Hindlimb muscle (tissue), 1 donor: ENCODE measurements at regions not wholly inside any gene's neighbourhood (a gene's known extent, or its start where the extent isn't known, plus 50 kb on each side); places are given as distances from the start of the nearest gene placed in this dataset.

Source experiments
- DNase-seq: peaks from one replicate; pipeline ENCODE4 v3.0.0-alpha.2; 2013

- DNase-seq: no peak
Measured at GRCh38 chr15:100784493-100785180, 95.0 kb upstream of the ALDH1A3 start.

GRCh38 chr15:100785181-100786138 is 94.2 kb upstream of the ALDH1A3 start:
- no peak for DNase-seq

GRCh38 chr15:100786139-100786531 is 93.5 kb upstream of the ALDH1A3 start:
- no peak for DNase-seq

- DNase-seq: no peak
Measured at GRCh38 chr15:100786901-100787566, 92.6 kb upstream of the ALDH1A3 start.

- DNase-seq: no peak
Measured at GRCh38 chr15:100787567-100788417, 91.8 kb upstream of the ALDH1A3 start.

GRCh38 chr15:100788418-100789105 is 91.1 kb upstream of the ALDH1A3 start:
- no peak for DNase-seq

- no peak for DNase-seq
Measured at GRCh38 chr15:100790786-100791265, 88.8 kb upstream of the ALDH1A3 start.

GRCh38 chr15:100794008-100794407 is 85.6 kb upstream of the ALDH1A3 start:
- no peak for DNase-seq

GRCh38 chr15:100801256-100801900 is 78.3 kb upstream of the ALDH1A3 start:
- no peak for DNase-seq

- no peak for DNase-seq
Measured at GRCh38 chr15:100802421-100803170, 77.0 kb upstream of the ALDH1A3 start.

- DNase-seq: no peak
Measured at GRCh38 chr15:100803171-100803440, 76.5 kb upstream of the ALDH1A3 start.

GRCh38 chr15:100806157-100806556 is 73.5 kb upstream of the ALDH1A3 start:
- DNase-seq: no peak

- DNase-seq: no peak
Measured at GRCh38 chr15:100807028-100807427, 72.6 kb upstream of the ALDH1A3 start.

GRCh38 chr15:100808691-100809090 is 70.9 kb upstream of the ALDH1A3 start:
- no peak for DNase-seq

- no peak for DNase-seq
Measured at GRCh38 chr15:100809151-100809550, 70.5 kb upstream of the ALDH1A3 start.

GRCh38 chr15:100809587-100809986 is 70.0 kb upstream of the ALDH1A3 start:
- no peak for DNase-seq

GRCh38 chr15:100810229-100810628 is 69.4 kb upstream of the ALDH1A3 start:
- DNase-seq: no peak

- no peak for DNase-seq
Measured at GRCh38 chr15:100810831-100811230, 68.8 kb upstream of the ALDH1A3 start.

- DNase-seq: no peak
Measured at GRCh38 chr15:100812802-100813201, 66.8 kb upstream of the ALDH1A3 start.

- DNase-seq: peak; percentile 47
Measured at GRCh38 chr15:100818927-100819326, 60.7 kb upstream of the ALDH1A3 start.
